ENCODE measurements at regions not wholly inside any gene's neighbourhood (a gene's known extent, or its start where the extent isn't known, plus 50 kb on each side); places are given as distances from the start of the nearest gene placed in this dataset.

GRCh38 chr1:185598332-185598731 lies 135.9 kb upstream of the HMCN1 start:
- H3K27me3 ChIP-seq: no peaks in the 10 kb centered on the region
- no peak overlapping the region for H3K4me3 ChIP-seq
- H3K9me3 ChIP-seq: no peaks in the 10 kb centered on the region
- DNase-seq (no peak), ATAC-seq (no peak)
- WGBS, 4 donors: 32 to 44% (median 38%) methylated on average over 1 of the region's 1 CpG
- H3K27ac ChIP-seq: no peak overlapping the region
- peaks cover 0 to 31% (median 18%) of the 10 kb centered on the region in 12 donors for H3K4me1 ChIP-seq
- intact Hi-C loops (cut with DNase I): loop anchor here in 7 of 10 donors (5.0 to 10.0 kb wide), 5 partner anchors 54 to 284 kb away; partner anchors contain the start of gene IVNS1ABP (in 1 of the 7)
- TF ChIP-seq POLR2A (IDR thresholded peaks at IDR 0.05) (no peak), CTCF (IDR thresholded peaks at IDR 0.05) (no peak)
- no peaks in the 10 kb centered on the region for H3K36me3 ChIP-seq

GRCh38 chr1:185595835-185596667 lies 138.1 kb upstream of the HMCN1 start:
- peak in 3 of 4 donors; percentile 21 to 61 (median 48) for ATAC-seq
- DNase-seq: peak in 1 of 5 donors; percentile 26
- 71 to 74% (median 71%) methylated on average over 3 of the region's 3 CpGs for WGBS, 4 donors
- Histone ChIP-seq H3K4me3 (no peak overlapping the region), H3K36me3 (no peaks in the 10 kb centered on the region), H3K27me3 (no peaks in the 10 kb centered on the region), H3K9me3 (no peaks in the 10 kb centered on the region), H3K4me1 (peaks cover 0 to 38% (median 21%) of the 10 kb centered on the region in 12 donors), H3K27ac (peak overlapping the region in 8 of 12 donors; percentile 30 to 88 (median 68))
- intact Hi-C loops (cut with DNase I): loop anchor here in 8 of 10 donors (2.0 to 10.0 kb wide), 7 partner anchors 29 to 281 kb away; partner anchors contain the start of gene IVNS1ABP (in 4 of the 8)
- peak; percentile 17 to 59 (median 42) for TF ChIP-seq CTCF (IDR thresholded peaks at IDR 0.05)
- no peak for TF ChIP-seq POLR2A (IDR thresholded peaks at IDR 0.05)

GRCh38 chr1:185594786-185595410 lies 139.3 kb upstream of the HMCN1 start:
- Histone ChIP-seq H3K4me1 (peaks cover 0 to 38% (median 21%) of the 10 kb centered on the region in 12 donors), H3K27me3 (no peaks in the 10 kb centered on the region), H3K27ac (peak overlapping the region; percentile 30 to 88 (median 60)), H3K4me3 (no peak overlapping the region), H3K36me3 (no peaks in the 10 kb centered on the region), H3K9me3 (no peaks in the 10 kb centered on the region)
- DNase-seq (no peak), ATAC-seq (peak; percentile 52 to 70 (median 62))
- intact Hi-C loops (cut with DNase I): loop anchor here in 8 of 10 donors (1.0 to 10.0 kb wide), 9 partner anchors 28 to 280 kb away; partner anchors contain the start of gene IVNS1ABP (in 4 of the 8)
- WGBS, 4 donors: 50 to 58% (median 53%) methylated on average over 3 of the region's 3 CpGs
- TF ChIP-seq POLR2A (IDR thresholded peaks at IDR 0.05) (no peak), CTCF (IDR thresholded peaks at IDR 0.05) (no peak)

- no peak overlapping the region for H3K4me3 ChIP-seq
- H3K36me3 ChIP-seq: no peaks in the 10 kb centered on the region
- 0 to 26% (median 16%) methylated on average over 1 of the region's 1 CpG for WGBS, 4 donors
- peak overlapping the region in 3 of 12 donors; percentile 32 to 88 (median 84) for H3K27ac ChIP-seq
- peaks cover 0 to 5% (median 0%) of the 10 kb centered on the region in 12 donors for H3K9me3 ChIP-seq
- ATAC-seq (no peak), DNase-seq (no peak)
- TF ChIP-seq CTCF (IDR thresholded peaks at IDR 0.05): no peak
- TF ChIP-seq POLR2A (IDR thresholded peaks at IDR 0.05): no peak
- intact Hi-C loops (cut with DNase I): loop anchor here in 7 of 10 donors (5.0 to 10.0 kb wide), 5 partner anchors 62 to 278 kb away; partner anchors contain the start of gene IVNS1ABP (in 1 of the 7)
- H3K4me1 ChIP-seq: peaks cover 0 to 34% (median 20%) of the 10 kb centered on the region in 12 donors
- H3K27me3 ChIP-seq: no peaks in the 10 kb centered on the region
These were observed 140.9 kb upstream of the HMCN1 start for GRCh38 chr1:185593271-185593670.
